Kidney epithelial cell (primary cell): ENCODE measurements at regions not wholly inside any gene's neighbourhood (a gene's known extent, or its start where the extent isn't known, plus 50 kb on each side); places are given as distances from the start of the nearest gene placed in this dataset.
"Not testable (repeated sequence)": the region's sequence is repeated elsewhere in the genome, so short reads cannot be mapped to it uniquely, and the experiment has no call there.

ENCODE experiments used
- DNase-seq: peaks from one replicate; pipeline ENCODE4 v3.0.0-alpha.2; 2010; ENCODE audit warnings: low read depth
- H3K27me3 ChIP-seq: 2 replicates; pipeline ENCODE4 v1.6.0; 2011; ENCODE audit warnings: low read length; ENCODE audit not compliant: control insufficient read depth, insufficient read depth
- H3K36me3 ChIP-seq: 2 replicates; pipeline ENCODE4 v1.5.1; 2011; ENCODE audit warnings: low read length; ENCODE audit not compliant: control insufficient read depth, insufficient read depth
- H3K4me3 ChIP-seq: 2 replicates; pipeline ENCODE4 v1.5.1; 2011; ENCODE audit warnings: low read depth, mild to moderate bottlenecking, control low read depth, low read length
- TF ChIP-seq, protein P1 (sequence below): IDR thresholded peaks from 2 replicates; pipeline ENCODE4 v1.5.1; 2011; ENCODE audit warnings: mild to moderate bottlenecking, moderate library complexity, low read length, control low read depth, inconsistent platforms; ENCODE audit not compliant: insufficient read depth, poor library complexity, severe bottlenecking

DNA sequence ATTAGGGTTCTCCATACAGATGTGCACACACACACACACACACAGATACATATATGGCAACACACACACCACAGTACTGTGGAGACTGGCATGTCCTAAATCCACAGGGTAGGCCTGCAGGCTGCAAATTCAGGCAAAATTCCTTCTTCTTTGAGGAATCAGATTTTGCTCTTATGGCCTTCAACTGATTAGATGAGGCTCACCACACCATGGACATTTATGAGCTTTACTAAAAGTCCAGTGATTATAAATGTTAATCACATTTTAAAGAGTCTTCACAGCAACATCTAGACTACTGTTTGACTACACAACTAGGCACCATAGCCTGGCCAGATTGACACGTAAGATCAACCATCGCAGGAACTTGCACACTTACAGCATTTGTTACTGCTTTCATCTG is 140.3 kb upstream of the UBE3A start:
- TF ChIP-seq, protein P1, sequence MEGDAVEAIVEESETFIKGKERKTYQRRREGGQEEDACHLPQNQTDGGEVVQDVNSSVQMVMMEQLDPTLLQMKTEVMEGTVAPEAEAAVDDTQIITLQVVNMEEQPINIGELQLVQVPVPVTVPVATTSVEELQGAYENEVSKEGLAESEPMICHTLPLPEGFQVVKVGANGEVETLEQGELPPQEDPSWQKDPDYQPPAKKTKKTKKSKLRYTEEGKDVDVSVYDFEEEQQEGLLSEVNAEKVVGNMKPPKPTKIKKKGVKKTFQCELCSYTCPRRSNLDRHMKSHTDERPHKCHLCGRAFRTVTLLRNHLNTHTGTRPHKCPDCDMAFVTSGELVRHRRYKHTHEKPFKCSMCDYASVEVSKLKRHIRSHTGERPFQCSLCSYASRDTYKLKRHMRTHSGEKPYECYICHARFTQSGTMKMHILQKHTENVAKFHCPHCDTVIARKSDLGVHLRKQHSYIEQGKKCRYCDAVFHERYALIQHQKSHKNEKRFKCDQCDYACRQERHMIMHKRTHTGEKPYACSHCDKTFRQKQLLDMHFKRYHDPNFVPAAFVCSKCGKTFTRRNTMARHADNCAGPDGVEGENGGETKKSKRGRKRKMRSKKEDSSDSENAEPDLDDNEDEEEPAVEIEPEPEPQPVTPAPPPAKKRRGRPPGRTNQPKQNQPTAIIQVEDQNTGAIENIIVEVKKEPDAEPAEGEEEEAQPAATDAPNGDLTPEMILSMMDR = no peak
- H3K4me3 ChIP-seq = no peak overlapping the region
- H3K36me3 ChIP-seq = no peaks in the 10 kb centered on the region
- DNase-seq = no peak
- no peaks in the 10 kb centered on the region for H3K27me3 ChIP-seq

DNA sequence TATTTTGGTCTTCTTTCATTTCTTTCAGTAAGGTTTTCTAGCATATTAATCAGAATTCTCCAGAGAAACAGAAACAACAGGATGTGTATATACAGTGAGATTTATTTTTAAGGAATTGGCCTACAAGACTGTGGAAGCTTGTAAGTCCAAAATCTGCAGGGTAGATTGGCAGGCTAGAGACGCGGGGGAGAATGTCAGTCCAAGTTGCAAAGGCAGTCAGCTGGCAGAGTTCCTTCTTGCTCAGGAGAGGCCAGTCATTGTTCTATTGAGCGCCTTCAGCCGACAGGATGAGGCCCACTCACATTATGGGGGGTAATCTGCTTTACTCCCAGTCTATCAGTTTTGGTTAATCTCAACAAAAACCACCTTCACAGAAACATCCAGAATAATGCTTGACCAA is 133.4 kb upstream of the UBE3A start:
- no peak for DNase-seq
- TF ChIP-seq, protein P1 = no peak
- Histone ChIP-seq H3K27me3 (no peaks in the 10 kb centered on the region), H3K4me3 (no peak overlapping the region), H3K36me3 (no peaks in the 10 kb centered on the region)

DNA sequence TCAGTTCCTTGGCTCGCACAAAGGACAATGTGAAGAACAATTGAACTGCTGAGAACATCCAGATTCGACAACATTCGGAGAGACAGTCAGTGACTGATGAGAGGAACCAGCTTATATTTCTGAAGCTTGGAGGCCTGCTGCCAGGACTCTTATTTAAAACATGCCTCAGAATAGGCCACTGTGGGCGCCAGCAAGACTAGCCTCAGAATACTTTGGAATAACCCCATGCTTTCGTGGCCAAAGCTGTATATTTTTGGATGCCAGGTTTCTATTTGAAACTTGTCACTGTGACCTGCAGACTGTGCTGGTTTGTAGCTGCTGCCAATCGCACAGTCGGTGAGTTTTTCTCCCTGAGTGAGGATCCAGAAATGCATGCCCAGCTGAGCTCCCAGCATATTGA is 129.9 kb upstream of the UBE3A start:
- Histone ChIP-seq H3K27me3 (no peaks in the 10 kb centered on the region), H3K36me3 (no peaks in the 10 kb centered on the region), H3K4me3 (no peak overlapping the region)
- TF ChIP-seq, protein P1 = no peak
- no peak for DNase-seq

DNA sequence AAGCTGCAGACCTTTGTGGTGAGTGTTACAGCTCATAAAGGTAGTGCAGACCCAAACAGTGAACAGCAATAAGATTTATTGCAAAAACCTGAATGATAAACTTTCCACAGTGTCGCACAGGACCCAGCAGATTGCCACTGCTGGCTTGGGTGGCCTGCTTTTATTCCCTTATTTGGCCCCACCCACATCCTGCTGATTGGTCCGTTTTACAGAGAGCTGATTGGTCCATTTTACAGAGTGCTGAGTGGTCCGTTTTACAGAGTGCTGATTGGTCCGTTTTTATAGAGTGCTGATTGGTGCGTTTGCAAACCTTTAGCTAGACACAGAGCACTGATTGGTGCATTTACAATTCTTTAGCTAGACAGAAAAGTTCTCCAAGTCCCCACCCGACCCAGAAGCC is 127.7 kb upstream of the UBE3A start:
- H3K27me3 ChIP-seq, H3K36me3 ChIP-seq, H3K4me3 ChIP-seq, DNase-seq: not testable (repeated sequence)

DNA sequence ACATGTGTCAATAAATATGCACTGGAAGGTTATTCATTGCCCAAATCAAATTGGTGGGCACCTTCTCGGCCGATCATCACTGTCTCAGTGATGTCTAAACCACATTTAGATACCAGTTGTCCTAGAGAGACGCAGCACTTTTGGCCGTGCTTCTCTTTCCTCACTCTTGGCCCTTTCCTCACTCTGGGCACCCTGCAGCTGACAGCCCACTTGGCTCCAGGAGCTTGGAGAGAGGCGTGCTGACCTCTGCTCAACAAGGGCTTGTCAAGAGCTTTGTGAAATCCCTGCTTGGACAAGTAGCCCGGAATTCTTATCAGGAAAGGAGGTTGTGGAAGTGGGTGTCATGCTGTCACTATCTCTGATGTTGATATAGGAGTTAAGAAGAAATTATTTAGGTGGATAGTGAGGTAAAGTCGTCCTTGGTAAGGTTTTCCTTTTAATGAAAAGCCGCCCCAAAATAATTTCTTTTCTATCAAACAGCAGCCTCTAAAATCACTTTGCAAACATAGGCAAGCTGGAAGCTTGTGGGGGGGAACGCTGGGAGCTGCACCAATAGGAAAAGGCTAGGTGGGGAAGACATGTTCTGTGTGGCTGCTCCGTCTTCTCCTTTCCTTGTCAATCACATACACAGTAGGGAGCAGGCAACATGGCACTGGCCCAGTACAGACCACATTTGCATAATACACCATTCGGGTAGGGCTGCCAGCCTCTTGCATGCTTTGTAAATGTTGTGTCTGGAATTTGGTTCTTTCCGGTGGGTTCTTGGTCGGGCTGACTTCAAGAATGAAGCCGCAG is 126.8 kb upstream of the UBE3A start:
- no peaks in the 10 kb centered on the region for H3K27me3 ChIP-seq
- no peak for DNase-seq
- no peaks in the 10 kb centered on the region for H3K36me3 ChIP-seq
- TF ChIP-seq, protein P1 = no peak
- H3K4me3 ChIP-seq = no peak overlapping the region

DNA sequence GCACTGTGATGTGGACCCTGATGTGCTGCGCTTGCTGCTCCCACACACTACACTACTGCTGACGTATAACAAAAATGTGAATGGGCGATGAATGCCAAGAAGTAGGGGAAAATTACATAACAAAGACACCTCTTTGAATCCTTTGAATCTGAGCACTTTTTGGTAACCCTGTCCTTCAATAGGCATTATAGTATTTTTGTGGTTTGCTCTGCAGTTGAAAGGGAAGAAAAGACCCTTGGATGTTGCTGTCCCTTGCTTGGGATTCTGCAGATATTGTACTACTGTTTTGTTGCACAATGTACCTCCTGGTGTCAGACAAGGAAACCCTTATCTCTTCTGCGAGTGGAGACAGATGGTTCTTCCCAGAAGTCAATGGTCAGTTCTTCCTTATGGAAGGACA is 124.8 kb upstream of the UBE3A start:
- no peak for DNase-seq
- H3K27me3 ChIP-seq = no peaks in the 10 kb centered on the region
- TF ChIP-seq, protein P1 = no peak
- no peak overlapping the region for H3K4me3 ChIP-seq
- H3K36me3 ChIP-seq = no peaks in the 10 kb centered on the region
